CD4-positive, alpha-beta T cell (primary cell): ENCODE measurements at regions not wholly inside any gene's neighbourhood (a gene's known extent, or its start where the extent isn't known, plus 50 kb on each side); places are given as distances from the start of the nearest gene placed in this dataset.

Source experiments
- ATAC-seq: fragments of 200-7000 bp; cut with Tn5 transposase; one replicate; pipeline ENCODE4 v1.10.0; 2022; ENCODE audit warnings: mild to moderate bottlenecking; ENCODE audit not compliant: poor library complexity
- CTCF ChIA-PET: fragments of 350-600 bp; sonication (Branson Sonifier 250); formaldehyde crosslinking; loops from one replicate; lab custom pipeline; 2021; ENCODE audit warnings: antibody characterized with exemption, inconsistent platforms; lab: Charles Lee
- POLR2A ChIA-PET: fragments of 350-600 bp; sonication (Branson Sonifier 250); formaldehyde crosslinking; loops from one replicate; lab custom pipeline; 2021; ENCODE audit warnings: antibody characterized with exemption, inconsistent platforms; lab: Charles Lee
- DNase-seq, 14 experiments: peaks; one replicate each; pipeline ENCODE4 v3.0.0-alpha.2; 2013 to 2020; ENCODE audit warnings: mixed read lengths in 2 of 14
- H3K27ac ChIP-seq, 2 donors: one replicate each; pipeline versions ENCODE4 v1.5.1 to v1.7.0; 2013; ENCODE audit warnings: low read length in 2 of 2, low read depth in 1 of 2, mild to moderate bottlenecking in 1 of 2
- H3K27me3 ChIP-seq, 2 experiments: 1 replicate in 1 of 2; 2 replicates in 1 of 2; pipeline versions ENCODE4 v1.6.1 to v1.7.0; 2013; ENCODE audit warnings: low read length in 2 of 2, control low read depth in 1 of 2, mild to moderate bottlenecking in 1 of 2, moderate library complexity in 1 of 2; ENCODE audit not compliant: insufficient read depth in 2 of 2, control insufficient read depth in 1 of 2
- H3K36me3 ChIP-seq: one replicate; pipeline ENCODE4 v1.6.1; 2013; ENCODE audit warnings: low read length, control low read depth; ENCODE audit not compliant: insufficient read depth
- H3K4me1 ChIP-seq: one replicate; pipeline ENCODE4 v1.6.1; 2013; ENCODE audit warnings: low read length, control low read depth; ENCODE audit not compliant: insufficient read depth
- H3K4me3 ChIP-seq: one replicate; pipeline ENCODE4 v1.5.1; 2013; ENCODE audit warnings: mild to moderate bottlenecking, low read length, moderate library complexity
- H3K9me3 ChIP-seq, 2 experiments: 1 replicate in 1 of 2; 2 replicates in 1 of 2; pipeline versions ENCODE4 v1.6.1 to v1.7.0; 2013; ENCODE audit warnings: low read length in 2 of 2, mild to moderate bottlenecking in 2 of 2, control low read depth in 1 of 2, moderate library complexity in 1 of 2; ENCODE audit not compliant: control insufficient read depth in 1 of 2, insufficient read depth in 1 of 2
- H3K27ac Mint-ChIP-seq: one replicate; pipeline ENCODE4 v1.8.0; 2020; ENCODE audit warnings: mixed read lengths
- H3K27me3 Mint-ChIP-seq: one replicate; pipeline ENCODE4 v1.8.0; 2021; ENCODE audit warnings: mixed read lengths
- H3K36me3 Mint-ChIP-seq: one replicate; pipeline ENCODE4 v1.8.0; 2021; ENCODE audit warnings: low read depth, mixed read lengths
- H3K4me1 Mint-ChIP-seq: one replicate; pipeline ENCODE4 v1.8.0; 2021; ENCODE audit warnings: low read depth, mixed read lengths
- H3K4me3 Mint-ChIP-seq: one replicate; pipeline ENCODE4 v1.8.0; 2020; ENCODE audit warnings: mild to moderate bottlenecking, mixed read lengths
- H3K9me3 Mint-ChIP-seq: one replicate; pipeline ENCODE4 v1.8.0; 2020; ENCODE audit warnings: mixed read lengths
- intact Hi-C, 2 experiments: fragments of 100-400 bp; cut with DNase I in 1 of 2; cut with micrococcal nuclease in 1 of 2; formaldehyde crosslinking; loops; one replicate each; pipeline versions ENCODE4 v1.15.1 to v1.9.0; 2023 to 2025; cut with DNase I, micrococcal nuclease
- TF ChIP-seq, protein P1 (sequence below): fragments of 200-600 bp; IDR thresholded peaks from one replicate; pipeline ENCODE4 v1.8.0; 2022; ENCODE audit warnings: antibody characterized with exemption, mild to moderate bottlenecking

DNA sequence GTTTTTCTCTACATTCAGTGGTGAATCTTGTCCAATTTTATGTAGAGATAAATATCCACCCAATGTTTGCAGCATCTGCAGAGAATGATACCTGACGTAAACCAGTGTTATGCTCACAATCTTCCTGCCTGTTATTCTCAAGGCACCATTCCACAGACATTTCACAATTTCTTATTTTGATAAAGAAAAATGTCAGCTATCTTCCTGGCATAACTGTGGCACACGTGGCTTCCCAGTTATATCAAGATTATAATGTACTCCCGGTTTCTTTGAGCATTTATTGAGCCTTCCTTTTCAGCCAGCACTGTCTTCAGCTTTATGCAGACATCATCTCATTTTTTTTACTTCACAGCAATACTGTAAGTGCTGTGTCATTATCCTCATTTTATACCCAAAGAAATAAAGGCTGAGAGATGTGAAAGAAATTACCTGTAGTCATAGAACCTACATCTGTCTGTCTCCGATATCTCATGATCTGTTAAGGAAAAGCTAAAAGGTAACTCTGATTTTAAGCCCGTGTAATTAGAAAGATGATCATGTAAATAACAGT, 1300.8 kb upstream of the TENM3 start:
- no peaks in the 10 kb centered on the region for H3K4me1 ChIP-seq
- no peak for ATAC-seq
- no peaks in the 10 kb centered on the region for H3K4me1 Mint-ChIP-seq
- H3K36me3 ChIP-seq, result no peaks in the 10 kb centered on the region
- TF ChIP-seq, protein P1, sequence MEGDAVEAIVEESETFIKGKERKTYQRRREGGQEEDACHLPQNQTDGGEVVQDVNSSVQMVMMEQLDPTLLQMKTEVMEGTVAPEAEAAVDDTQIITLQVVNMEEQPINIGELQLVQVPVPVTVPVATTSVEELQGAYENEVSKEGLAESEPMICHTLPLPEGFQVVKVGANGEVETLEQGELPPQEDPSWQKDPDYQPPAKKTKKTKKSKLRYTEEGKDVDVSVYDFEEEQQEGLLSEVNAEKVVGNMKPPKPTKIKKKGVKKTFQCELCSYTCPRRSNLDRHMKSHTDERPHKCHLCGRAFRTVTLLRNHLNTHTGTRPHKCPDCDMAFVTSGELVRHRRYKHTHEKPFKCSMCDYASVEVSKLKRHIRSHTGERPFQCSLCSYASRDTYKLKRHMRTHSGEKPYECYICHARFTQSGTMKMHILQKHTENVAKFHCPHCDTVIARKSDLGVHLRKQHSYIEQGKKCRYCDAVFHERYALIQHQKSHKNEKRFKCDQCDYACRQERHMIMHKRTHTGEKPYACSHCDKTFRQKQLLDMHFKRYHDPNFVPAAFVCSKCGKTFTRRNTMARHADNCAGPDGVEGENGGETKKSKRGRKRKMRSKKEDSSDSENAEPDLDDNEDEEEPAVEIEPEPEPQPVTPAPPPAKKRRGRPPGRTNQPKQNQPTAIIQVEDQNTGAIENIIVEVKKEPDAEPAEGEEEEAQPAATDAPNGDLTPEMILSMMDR, result no peak
- H3K4me3 ChIP-seq, result no peak overlapping the region
- POLR2A ChIA-PET, result no interaction called here
- H3K9me3 Mint-ChIP-seq, result peaks cover 7% of the 10 kb centered on the region
- CTCF ChIA-PET, result no interaction called here
- H3K27me3 ChIP-seq, result no peaks in the 10 kb centered on the region
- H3K36me3 Mint-ChIP-seq, result no peaks in the 10 kb centered on the region
- no peaks in the 10 kb centered on the region for H3K9me3 ChIP-seq
- no peaks in the 10 kb centered on the region for H3K27me3 Mint-ChIP-seq
- no peak for DNase-seq
- H3K27ac Mint-ChIP-seq, result no peak overlapping the region
- intact Hi-C loops, result no loop called here
- H3K27ac ChIP-seq, result no peak overlapping the region
- H3K4me3 Mint-ChIP-seq, result no peak overlapping the region

DNA sequence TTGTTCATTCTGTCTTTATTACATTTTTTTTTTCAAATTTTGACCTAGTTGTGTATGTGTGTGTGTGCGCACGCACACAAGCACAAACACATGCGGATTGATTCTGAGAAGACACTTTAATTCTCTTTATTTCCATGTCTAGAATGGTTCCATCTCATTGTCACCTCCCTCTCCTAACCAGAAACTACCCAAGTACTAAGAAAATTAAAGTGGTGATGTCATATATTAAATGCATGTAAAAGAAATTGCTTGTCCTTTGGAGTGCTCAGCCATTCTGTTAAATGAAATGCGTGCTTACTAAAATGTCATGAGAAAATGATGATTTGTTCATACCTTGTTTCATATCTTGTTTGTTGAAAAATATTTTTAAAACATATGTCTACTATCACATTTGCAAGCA, 1297.0 kb upstream of the TENM3 start:
- ChIA-PET POLR2A (no interaction called here), CTCF (no interaction called here)
- Mint-ChIP-seq H3K4me3 (no peak overlapping the region), H3K4me1 (no peaks in the 10 kb centered on the region), H3K27me3 (no peaks in the 10 kb centered on the region), H3K27ac (no peak overlapping the region), H3K9me3 (peaks cover 8% of the 10 kb centered on the region), H3K36me3 (no peaks in the 10 kb centered on the region)
- Histone ChIP-seq H3K9me3 (no peaks in the 10 kb centered on the region), H3K27me3 (no peaks in the 10 kb centered on the region), H3K4me1 (no peaks in the 10 kb centered on the region), H3K27ac (no peak overlapping the region), H3K36me3 (no peaks in the 10 kb centered on the region), H3K4me3 (no peak overlapping the region)
- intact Hi-C loops, result no loop called here
- ATAC-seq (no peak), DNase-seq (no peak)
- TF ChIP-seq, protein P1, result no peak

DNA sequence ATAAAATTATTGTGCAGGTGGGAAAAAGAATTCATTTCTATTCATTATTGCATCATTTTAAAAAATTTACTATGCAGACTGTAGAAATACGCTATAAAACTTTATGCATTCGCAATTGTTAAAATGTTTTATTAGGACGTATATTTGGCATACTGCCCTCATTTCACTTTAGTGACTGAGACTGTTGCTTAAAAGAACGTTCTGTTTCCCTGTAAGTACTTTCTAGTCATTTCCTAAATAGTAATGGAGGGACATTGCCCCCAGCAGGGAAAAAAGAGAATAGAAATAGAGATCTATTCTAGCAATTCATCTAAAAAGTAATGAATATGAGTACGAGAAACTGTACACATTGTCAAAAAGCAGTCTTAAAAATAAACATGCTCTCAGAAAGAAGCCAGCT, 1295.8 kb upstream of the TENM3 start:
- TF ChIP-seq, protein P1, result no peak
- no peaks in the 10 kb centered on the region for H3K27me3 Mint-ChIP-seq
- ChIA-PET POLR2A (no interaction called here), CTCF (no interaction called here)
- H3K4me1 ChIP-seq, result no peaks in the 10 kb centered on the region
- no peak overlapping the region for H3K4me3 Mint-ChIP-seq
- no peak for DNase-seq
- no peak overlapping the region for H3K4me3 ChIP-seq
- ATAC-seq, result no peak
- no peaks in the 10 kb centered on the region for H3K9me3 ChIP-seq
- no peaks in the 10 kb centered on the region for H3K36me3 ChIP-seq
- intact Hi-C loops, result no loop called here
- H3K27me3 ChIP-seq, result no peaks in the 10 kb centered on the region
- H3K27ac ChIP-seq, result no peak overlapping the region
- no peaks in the 10 kb centered on the region for H3K36me3 Mint-ChIP-seq
- H3K27ac Mint-ChIP-seq, result no peak overlapping the region
- H3K9me3 Mint-ChIP-seq, result peaks cover 7% of the 10 kb centered on the region
- no peaks in the 10 kb centered on the region for H3K4me1 Mint-ChIP-seq
